ENCODE measurements at regions not wholly inside any gene's neighbourhood (a gene's known extent, or its start where the extent isn't known, plus 50 kb on each side); places are given as distances from the start of the nearest gene placed in this dataset.

GRCh38 chr5:30505014-30505886 lies 688.2 kb upstream of the CDH6 start:
- Histone ChIP-seq H3K27me3 (no peaks in the 10 kb centered on the region), H3K27ac (no peak overlapping the region), H3K4me3 (no peak overlapping the region), H3K4me1 (no peaks in the 10 kb centered on the region), H3K36me3 (ENCODE audit: low read depth, missing control alignments) (no peaks in the 10 kb centered on the region), H3K9me3 (no peaks in the 10 kb centered on the region)
- 78 to 79% methylated on average over 4 of the region's 4 CpGs for WGBS, 2 donors
- intact Hi-C loops (cut with DNase I; ENCODE audit: low total_unique reads): no loop called here
- TF ChIP-seq POLR2A (IDR thresholded peaks at IDR 0.05) (no peak), CTCF (IDR thresholded peaks at IDR 0.05) (no peak)
- DNase-seq: no peak

- no peaks in the 10 kb centered on the region for H3K4me1 ChIP-seq
- H3K27me3 ChIP-seq: no peaks in the 10 kb centered on the region
- H3K4me3 ChIP-seq: no peak overlapping the region
- intact Hi-C loops (cut with DNase I; ENCODE audit: low total_unique reads): no loop called here
- no peak for DNase-seq
- TF ChIP-seq CTCF (IDR thresholded peaks at IDR 0.05) (no peak), POLR2A (IDR thresholded peaks at IDR 0.05) (no peak)
- no peaks in the 10 kb centered on the region for H3K9me3 ChIP-seq
- H3K27ac ChIP-seq: no peak overlapping the region
- H3K36me3 ChIP-seq (ENCODE audit: low read depth, missing control alignments): no peaks in the 10 kb centered on the region
Measured at GRCh38 chr5:30502277-30502676, 691.2 kb upstream of the CDH6 start.

GRCh38 chr5:30501065-30501464 lies 692.4 kb upstream of the CDH6 start:
- DNase-seq: no peak
- Histone ChIP-seq H3K36me3 (ENCODE audit: low read depth, missing control alignments) (no peaks in the 10 kb centered on the region), H3K4me1 (no peaks in the 10 kb centered on the region), H3K4me3 (no peak overlapping the region), H3K27me3 (no peaks in the 10 kb centered on the region), H3K27ac (no peak overlapping the region), H3K9me3 (no peaks in the 10 kb centered on the region)
- TF ChIP-seq CTCF (IDR thresholded peaks at IDR 0.05) (no peak), POLR2A (IDR thresholded peaks at IDR 0.05) (no peak)
- WGBS, 2 donors: 68% methylated on average over 3 of the region's 3 CpGs
- intact Hi-C loops (cut with DNase I; ENCODE audit: low total_unique reads): no loop called here

GRCh38 chr5:30500513-30500912 lies 693.0 kb upstream of the CDH6 start:
- no peaks in the 10 kb centered on the region for H3K36me3 ChIP-seq (ENCODE audit: low read depth, missing control alignments)
- WGBS, 2 donors: 82 to 93% methylated on average over 2 of the region's 2 CpGs
- DNase-seq: no peak
- no peaks in the 10 kb centered on the region for H3K4me1 ChIP-seq
- H3K27me3 ChIP-seq: no peaks in the 10 kb centered on the region
- no peak overlapping the region for H3K4me3 ChIP-seq
- H3K9me3 ChIP-seq: no peaks in the 10 kb centered on the region
- intact Hi-C loops (cut with DNase I; ENCODE audit: low total_unique reads): no loop called here
- H3K27ac ChIP-seq: no peak overlapping the region
- no peak for TF ChIP-seq CTCF (IDR thresholded peaks at IDR 0.05)
- TF ChIP-seq POLR2A (IDR thresholded peaks at IDR 0.05): no peak

GRCh38 chr5:30499402-30499801 lies 694.1 kb upstream of the CDH6 start:
- no peak for DNase-seq
- no peaks in the 10 kb centered on the region for H3K4me1 ChIP-seq
- no peaks in the 10 kb centered on the region for H3K9me3 ChIP-seq
- H3K27ac ChIP-seq: no peak overlapping the region
- TF ChIP-seq POLR2A (IDR thresholded peaks at IDR 0.05): no peak
- TF ChIP-seq CTCF (IDR thresholded peaks at IDR 0.05): no peak
- H3K4me3 ChIP-seq: no peak overlapping the region
- intact Hi-C loops (cut with DNase I; ENCODE audit: low total_unique reads): no loop called here
- H3K27me3 ChIP-seq: no peaks in the 10 kb centered on the region
- 50 to 76% methylated on average over 1 to 4 of the region's 4 CpGs for WGBS, 2 donors
- no peaks in the 10 kb centered on the region for H3K36me3 ChIP-seq (ENCODE audit: low read depth, missing control alignments)

Measured in testis (tissue), 2 donors.